C4-2B (cell line): ENCODE measurements at regions not wholly inside any gene's neighbourhood (a gene's known extent, or its start where the extent isn't known, plus 50 kb on each side); places are given as distances from the start of the nearest gene placed in this dataset.

Experiments
- CTCF ChIP-seq: fragments of 450-650 bp; conservative IDR thresholded peaks from 2 replicates; pipeline ENCODE4 v1.5.1; 2017; ENCODE audit warnings: mild to moderate bottlenecking
- ZFX ChIP-seq: fragments of 450-650 bp; IDR thresholded peaks from 2 replicates; pipeline ENCODE4 v1.6.1; 2017

GRCh38 chr13:110037925-110038573 lies 251.7 kb upstream of the IRS2 start:
- TF ChIP-seq CTCF (no peak), ZFX (no peak)
